SK-N-SH treated with all-trans-retinoic acid at 6 μM for 48 hours (cell line): ENCODE measurements at regions not wholly inside any gene's neighbourhood (a gene's known extent, or its start where the extent isn't known, plus 50 kb on each side); places are given as distances from the start of the nearest gene placed in this dataset.

Experiments used
- ATAC-seq: fragments of 200-7000 bp; cut with Tn5 transposase; 3 replicates; pipeline ENCODE4 v1.9.1; 2020; ENCODE audit warnings: mild to moderate bottlenecking, moderate library complexity
- BACH2 ChIP-seq: fragments of 250-450 bp; sonication (Bioruptor Pico); IDR thresholded peaks from 2 replicates; pipeline ENCODE4 v1.9.0; 2021; ENCODE audit warnings: mild to moderate bottlenecking, borderline replicate concordance
- CREB5 ChIP-seq: fragments of 250-450 bp; sonication (Bioruptor Pico); IDR thresholded peaks from 2 replicates; pipeline ENCODE4 v1.5.1; 2020; ENCODE audit warnings: low read depth, mild to moderate bottlenecking, moderate library complexity
- CSDC2 ChIP-seq: fragments of 250-450 bp; sonication (Bioruptor Pico); IDR thresholded peaks from 2 replicates; pipeline ENCODE4 v1.5.0; 2020; ENCODE audit warnings: mild to moderate bottlenecking, moderate library complexity
- CSRNP3 ChIP-seq: fragments of 250-450 bp; sonication (Bioruptor Pico); IDR thresholded peaks from 2 replicates; pipeline ENCODE4 v1.5.1; 2021; ENCODE audit warnings: mild to moderate bottlenecking, moderate library complexity
- GLIS3 ChIP-seq: fragments of 250-450 bp; sonication (Bioruptor Pico); IDR thresholded peaks from 2 replicates; pipeline ENCODE4 v1.5.0; 2020; ENCODE audit warnings: mild to moderate bottlenecking, moderate library complexity
- ISL1 ChIP-seq: fragments of 250-450 bp; sonication (Bioruptor Pico); IDR thresholded peaks from 2 replicates; pipeline ENCODE4 v2.1.2; 2022; ENCODE audit warnings: mild to moderate bottlenecking, moderate library complexity
- OSR1 ChIP-seq: fragments of 250-450 bp; sonication (Bioruptor Pico); IDR thresholded peaks from 2 replicates; pipeline ENCODE4 v1.8.0; 2022; ENCODE audit warnings: moderate library complexity, mild to moderate bottlenecking, inconsistent platforms
- PATZ1 ChIP-seq: fragments of 250-450 bp; sonication (Bioruptor Pico); IDR thresholded peaks from 2 replicates; pipeline ENCODE4 v1.8.0; 2020; ENCODE audit warnings: mild to moderate bottlenecking, moderate library complexity, borderline replicate concordance
- POU6F1 ChIP-seq: fragments of 250-450 bp; sonication (Bioruptor Pico); IDR thresholded peaks from 2 replicates; pipeline ENCODE4 v1.8.0; 2021; ENCODE audit warnings: low read depth, mild to moderate bottlenecking, moderate library complexity, borderline replicate concordance
- PPARA ChIP-seq: fragments of 250-450 bp; sonication (Bioruptor Pico); IDR thresholded peaks from 2 replicates; pipeline ENCODE4 v1.5.0; 2020; ENCODE audit warnings: mild to moderate bottlenecking, borderline replicate concordance
- RARB ChIP-seq: fragments of 250-450 bp; sonication (Bioruptor Pico); IDR thresholded peaks from 2 replicates; pipeline ENCODE4 v1.8.0; 2021; ENCODE audit warnings: mild to moderate bottlenecking, moderate library complexity
- SNAI2 ChIP-seq: fragments of 250-450 bp; sonication (Bioruptor Pico); IDR thresholded peaks from 2 replicates; pipeline ENCODE4 v1.5.0; 2020; ENCODE audit warnings: mild to moderate bottlenecking, moderate library complexity
- TCF4 ChIP-seq: fragments of 250-450 bp; sonication (Bioruptor Pico); IDR thresholded peaks from 2 replicates; pipeline ENCODE4 v1.8.0; 2021; ENCODE audit warnings: mild to moderate bottlenecking, moderate library complexity, borderline replicate concordance
- TOX ChIP-seq: fragments of 250-450 bp; sonication (Bioruptor Pico); IDR thresholded peaks from 2 replicates; pipeline ENCODE4 v1.8.0; 2021; ENCODE audit warnings: mild to moderate bottlenecking, moderate library complexity, borderline replicate concordance
- TSHZ2 ChIP-seq: fragments of 250-450 bp; sonication (Bioruptor Pico); IDR thresholded peaks from 2 replicates; pipeline ENCODE4 v1.5.0; 2020; ENCODE audit warnings: mild to moderate bottlenecking, moderate library complexity
- ZC3H10 ChIP-seq: fragments of 250-450 bp; sonication (Bioruptor Pico); IDR thresholded peaks from 2 replicates; pipeline ENCODE4 v1.5.1; 2021; ENCODE audit warnings: mild to moderate bottlenecking, moderate library complexity
- ZFP3 ChIP-seq: fragments of 250-450 bp; sonication (Bioruptor Pico); IDR thresholded peaks from 2 replicates; pipeline ENCODE4 v1.5.0; 2020; ENCODE audit warnings: mild to moderate bottlenecking, moderate library complexity
- ZNF565 ChIP-seq: fragments of 450-650 bp; formaldehyde crosslinking; conservative IDR thresholded peaks from 2 replicates; pipeline ENCODE4 v1.5.0; 2020; ENCODE audit warnings: low read depth, mild to moderate bottlenecking, moderate library complexity
- ZNF70 ChIP-seq: fragments of 450-650 bp; formaldehyde crosslinking; IDR thresholded peaks from 2 replicates; pipeline ENCODE4 v1.5.0; 2020; ENCODE audit warnings: mild to moderate bottlenecking, moderate library complexity
- ZNF8 ChIP-seq: fragments of 450-650 bp; formaldehyde crosslinking; IDR thresholded peaks from 2 replicates; pipeline ENCODE4 v1.5.0; 2020; ENCODE audit warnings: mild to moderate bottlenecking, moderate library complexity

GRCh38 chr2:35938838-35939237 is 416.7 kb upstream of the CRIM1 start:
- no peak for ATAC-seq
- TF ChIP-seq POU6F1 (CRISPR knock-in tag) (no peak), RARB (CRISPR knock-in tag) (no peak), ZNF70 (CRISPR knock-in tag) (no peak), BACH2 (CRISPR knock-in tag) (no peak), CREB5 (CRISPR knock-in tag) (no peak), ISL1 (no peak), CSDC2 (CRISPR knock-in tag) (no peak), OSR1 (CRISPR knock-in tag) (no peak), ZC3H10 (no peak), ZNF565 (CRISPR knock-in tag) (no peak), GLIS3 (CRISPR knock-in tag) (no peak), ZNF8 (CRISPR knock-in tag) (no peak), ZFP3 (CRISPR knock-in tag) (no peak), SNAI2 (no peak), TOX (CRISPR knock-in tag) (no peak), PATZ1 (CRISPR knock-in tag) (no peak), TCF4 (no peak), TSHZ2 (CRISPR knock-in tag) (no peak)

GRCh38 chr2:35933031-35933430 is 422.5 kb upstream of the CRIM1 start:
- ATAC-seq = no peak
- TF ChIP-seq TOX (CRISPR knock-in tag) (no peak), CSDC2 (CRISPR knock-in tag) (no peak), PPARA (CRISPR knock-in tag) (no peak), POU6F1 (CRISPR knock-in tag) (no peak), CSRNP3 (no peak)
